MG63 (cell line): ENCODE measurements at regions not wholly inside any gene's neighbourhood (a gene's known extent, or its start where the extent isn't known, plus 50 kb on each side); places are given as distances from the start of the nearest gene placed in this dataset.
A peak's percentile ranks its signal among the peaks of the same experiment; 100 is the strongest.

ENCODE experiments used
- DNase-seq: peaks from one replicate; pipeline ENCODE4 v3.0.0-alpha.2; 2020
- H3K27me3 ChIP-seq: fragments of 250-450 bp; sonication (Bioruptor Pico); 2 replicates; pipeline ENCODE4 v1.5.1; 2020; ENCODE audit warnings: mild to moderate bottlenecking, moderate library complexity
- H3K36me3 ChIP-seq: fragments of 250-450 bp; sonication (Bioruptor Pico); 2 replicates; pipeline ENCODE4 v1.5.1; 2020; ENCODE audit warnings: mild to moderate bottlenecking, moderate library complexity
- H3K4me3 ChIP-seq: fragments of 250-450 bp; sonication (Bioruptor Pico); 2 replicates; pipeline ENCODE4 v1.5.1; 2020; ENCODE audit warnings: mild to moderate bottlenecking, moderate library complexity
- H3K9me3 ChIP-seq: fragments of 250-450 bp; sonication (Bioruptor Pico); 2 replicates; pipeline ENCODE4 v1.5.1; 2020; ENCODE audit warnings: mild to moderate bottlenecking, moderate library complexity

GRCh38 chr5:32506799-32507198, 62.3 kb upstream of the ZFR start:
- Histone ChIP-seq H3K36me3 (no peaks in the 10 kb centered on the region), H3K9me3 (no peaks in the 10 kb centered on the region), H3K4me3 (no peak overlapping the region), H3K27me3 (no peaks in the 10 kb centered on the region)
- peak; percentile 92 for DNase-seq

- Histone ChIP-seq H3K27me3 (no peaks in the 10 kb centered on the region), H3K9me3 (no peaks in the 10 kb centered on the region), H3K4me3 (no peak overlapping the region), H3K36me3 (no peaks in the 10 kb centered on the region)
- peak; percentile 51 for DNase-seq
Observed at GRCh38 chr5:32506201-32506661, 61.7 kb upstream of the ZFR start.

GRCh38 chr5:32505756-32506155, 61.2 kb upstream of the ZFR start:
- Histone ChIP-seq H3K27me3 (no peaks in the 10 kb centered on the region), H3K9me3 (no peaks in the 10 kb centered on the region), H3K36me3 (no peaks in the 10 kb centered on the region), H3K4me3 (no peak overlapping the region)
- DNase-seq, result peak; percentile 30

GRCh38 chr5:32504989-32505596, 60.6 kb upstream of the ZFR start:
- H3K9me3 ChIP-seq, result no peaks in the 10 kb centered on the region
- no peaks in the 10 kb centered on the region for H3K36me3 ChIP-seq
- H3K4me3 ChIP-seq, result no peak overlapping the region
- peak; percentile 90 for DNase-seq
- H3K27me3 ChIP-seq, result no peaks in the 10 kb centered on the region

- Histone ChIP-seq H3K4me3 (no peak overlapping the region), H3K9me3 (no peaks in the 10 kb centered on the region), H3K27me3 (no peaks in the 10 kb centered on the region), H3K36me3 (no peaks in the 10 kb centered on the region)
- no peak for DNase-seq
Observed at GRCh38 chr5:32504329-32504988, 59.9 kb upstream of the ZFR start.

GRCh38 chr5:32503261-32503660, 58.7 kb upstream of the ZFR start:
- Histone ChIP-seq H3K27me3 (no peaks in the 10 kb centered on the region), H3K36me3 (no peaks in the 10 kb centered on the region), H3K9me3 (no peaks in the 10 kb centered on the region), H3K4me3 (no peak overlapping the region)
- no peak for DNase-seq

- H3K9me3 ChIP-seq, result no peaks in the 10 kb centered on the region
- DNase-seq, result no peak
- no peaks in the 10 kb centered on the region for H3K36me3 ChIP-seq
- H3K27me3 ChIP-seq, result no peaks in the 10 kb centered on the region
- H3K4me3 ChIP-seq, result no peak overlapping the region
Observed at GRCh38 chr5:32501071-32502002, 56.8 kb upstream of the ZFR start.

- Histone ChIP-seq H3K9me3 (no peaks in the 10 kb centered on the region), H3K36me3 (no peaks in the 10 kb centered on the region), H3K4me3 (no peak overlapping the region), H3K27me3 (no peaks in the 10 kb centered on the region)
- no peak for DNase-seq
Observed at GRCh38 chr5:32500181-32500580, 55.6 kb upstream of the ZFR start.

- no peaks in the 10 kb centered on the region for H3K27me3 ChIP-seq
- DNase-seq, result no peak
- no peaks in the 10 kb centered on the region for H3K9me3 ChIP-seq
- H3K36me3 ChIP-seq, result no peaks in the 10 kb centered on the region
- no peak overlapping the region for H3K4me3 ChIP-seq
Observed at GRCh38 chr5:32499261-32499660, 54.7 kb upstream of the ZFR start.

GRCh38 chr5:32498484-32498883, 53.9 kb upstream of the ZFR start:
- H3K27me3 ChIP-seq, result no peaks in the 10 kb centered on the region
- no peaks in the 10 kb centered on the region for H3K36me3 ChIP-seq
- no peak for DNase-seq
- no peaks in the 10 kb centered on the region for H3K9me3 ChIP-seq
- H3K4me3 ChIP-seq, result no peak overlapping the region

GRCh38 chr5:32496104-32496503, 51.6 kb upstream of the ZFR start:
- no peaks in the 10 kb centered on the region for H3K27me3 ChIP-seq

GRCh38 chr5:32494827-32495226, 50.3 kb upstream of the ZFR start:
- DNase-seq, result no peak
- no peaks in the 10 kb centered on the region for H3K36me3 ChIP-seq
- H3K4me3 ChIP-seq, result no peak overlapping the region
- H3K9me3 ChIP-seq, result no peaks in the 10 kb centered on the region
- no peaks in the 10 kb centered on the region for H3K27me3 ChIP-seq

More at GRCh38 chr5:32496104-32496503, 51.6 kb upstream of the ZFR start:
- H3K4me3 ChIP-seq, result no peak overlapping the region
- no peak for DNase-seq
- no peaks in the 10 kb centered on the region for H3K9me3 ChIP-seq
- H3K36me3 ChIP-seq, result no peaks in the 10 kb centered on the region
